ENCODE measurements at regions not wholly inside any gene's neighbourhood (a gene's known extent, or its start where the extent isn't known, plus 50 kb on each side); places are given as distances from the start of the nearest gene placed in this dataset.

GRCh38 chr2:48254839-48255238 is 59.6 kb upstream of the FOXN2 start:
- no peak for DNase-seq (ENCODE audit: low read depth in 3 of 3)

- no peak for DNase-seq (ENCODE audit: low read depth in 3 of 3)
Observed at GRCh38 chr2:48257456-48257855, 57.0 kb upstream of the FOXN2 start.

GRCh38 chr2:48258481-48259149 is 55.9 kb upstream of the FOXN2 start:
- DNase-seq (ENCODE audit: low read depth in 3 of 3), result no peak

- DNase-seq (ENCODE audit: low read depth in 3 of 3), result no peak
Observed at GRCh38 chr2:48259811-48260210, 54.7 kb upstream of the FOXN2 start.

- DNase-seq (ENCODE audit: low read depth in 3 of 3), result no peak
Observed at GRCh38 chr2:48264627-48265026, 49.9 kb upstream of the FOXN2 start.

Data from stimulated activated CD4-positive, alpha-beta T cell treated with anti-CD3 and anti-CD28 coated beads, TNF-alpha, amount 100 ng/mL, for 24 hours (primary cell).